HepG2 (cell line): ENCODE measurements at regions not wholly inside any gene's neighbourhood (a gene's known extent, or its start where the extent isn't known, plus 50 kb on each side); places are given as distances from the start of the nearest gene placed in this dataset.

Source experiments
- ATAC-seq: fragments of 200-7000 bp; cut with Tn5 transposase; 3 replicates; pipeline ENCODE4 v1.9.1; 2020; ENCODE audit warnings: mild to moderate bottlenecking, moderate library complexity
- BruUV-seq: library from RNA; stranded (reverse); fragments of 400-500 nt; replicated peaks from 2 replicates; lab custom pipeline; 2021; lab: Mats Ljungman, UMichigan
- CTCF ChIA-PET: fragments of 300-600 bp; formaldehyde crosslinking; extraction: SDS; loops from one replicate; lab custom pipeline; 2021; ENCODE audit warnings: low total read pairs, inconsistent platforms, low intra/inter-chr PET ratio; lab: Yijun Ruan, JAX
- POLR2A ChIA-PET: fragments of 350-600 bp; sonication (Branson Sonifier 250); formaldehyde crosslinking; loops from one replicate; lab custom pipeline; 2020; ENCODE audit warnings: antibody characterized with exemption, inconsistent platforms; lab: Yijun Ruan, JAX
- DNase-seq: peaks from one replicate; pipeline ENCODE4 v3.0.0-alpha.2; 2015; ENCODE audit warnings: low spot score
- FAIRE-seq: peaks from 3 replicates; lab custom pipeline; 2011; peaks lifted over from hg19 to GRCh38; lab: Jason Lieb, UNC
- H2AFZ ChIP-seq: one replicate; pipeline ENCODE4 v1.6.1; 2011; ENCODE audit warnings: low read length, inconsistent platforms
- H3K27ac ChIP-seq: fragments of 300-600 bp; 3 replicates; pipeline ENCODE4 v1.8.0; 2011; ENCODE audit warnings: mixed run types, mild to moderate bottlenecking, mixed read lengths, low read length, inconsistent platforms; ENCODE audit not compliant: insufficient read depth; ENCODE audit errors: extremely low read length
- H3K27me3 ChIP-seq, 2 experiments: fragments of 200-600 bp in 1 of 2; 2 replicates in 1 of 2; 3 replicates in 1 of 2; pipeline versions ENCODE4 v1.6.0 to v1.8.0; 2011; ENCODE audit warnings: low read length in 2 of 2, mild to moderate bottlenecking in 2 of 2, moderate library complexity in 2 of 2, inconsistent platforms in 1 of 2; ENCODE audit not compliant: insufficient read depth in 2 of 2, control insufficient read depth in 1 of 2
- H3K36me3 ChIP-seq, 2 experiments: fragments of 200-600 bp in 1 of 2; replicated peaks in 1 of 2; 2 replicates in 1 of 2; 3 replicates in 1 of 2; pipeline versions ENCODE4 v1.5.1 to v1.8.0; 2011; ENCODE audit warnings: low read length in 2 of 2, inconsistent platforms in 1 of 2; ENCODE audit not compliant: insufficient read depth in 2 of 2, control insufficient read depth in 1 of 2
- H3K4me1 ChIP-seq: 2 replicates; pipeline ENCODE4 v1.5.1; 2012; ENCODE audit warnings: low read length, inconsistent platforms; ENCODE audit not compliant: insufficient read depth
- H3K4me2 ChIP-seq: 2 replicates; pipeline ENCODE4 v1.6.0; 2011; ENCODE audit warnings: low read depth, low read length, inconsistent platforms
- H3K4me3 ChIP-seq, 3 experiments: fragments of 200-600 bp in 1 of 3; sonication (generic), shearing (Covaris generic) in 1 of 3; replicated peaks in 1 of 3; 2 replicates each; pipeline ENCODE4 v1.5.1; 2011 to 2016; ENCODE audit warnings: low read length in 3 of 3, inconsistent platforms in 2 of 3, low read depth in 2 of 3, mild to moderate bottlenecking in 2 of 3, control low read depth in 1 of 3, mixed read lengths in 1 of 3; ENCODE audit not compliant: insufficient read depth in 1 of 3
- H3K79me2 ChIP-seq: one replicate; pipeline ENCODE4 v1.6.1; 2011; ENCODE audit warnings: low read length, inconsistent platforms; ENCODE audit not compliant: insufficient read depth
- H3K9ac ChIP-seq: 2 replicates; pipeline ENCODE4 v1.6.0; 2011; ENCODE audit warnings: mild to moderate bottlenecking, low read depth, low read length, inconsistent platforms; ENCODE audit not compliant: insufficient read depth
- H3K9me3 ChIP-seq: 2 replicates; pipeline ENCODE4 v1.5.1; 2012; ENCODE audit warnings: mild to moderate bottlenecking, low read length
- H4K20me1 ChIP-seq: 2 replicates; pipeline ENCODE4 v1.6.0; 2011; ENCODE audit warnings: inconsistent platforms, mild to moderate bottlenecking, low read length, moderate library complexity; ENCODE audit not compliant: insufficient read depth
- HNRNPL ChIP-seq: fragments of 200-400 bp; formaldehyde crosslinking; IDR thresholded peaks from 2 replicates; pipeline ENCODE4 v1.6.1; 2017; ENCODE audit warnings: mild to moderate bottlenecking, low read depth, low read length
- MAF1 ChIP-seq: sonication (generic); formaldehyde crosslinking; IDR thresholded peaks from 2 replicates; pipeline ENCODE4 v1.5.0; 2020; ENCODE audit warnings: missing genetic modification reagents, borderline replicate concordance
- MXI1 ChIP-seq: IDR thresholded peaks from 3 replicates; pipeline ENCODE4 v1.6.1; 2012; ENCODE audit warnings: low read depth, low read length, inconsistent platforms, borderline replicate concordance
- PAF1 ChIP-seq: IDR thresholded peaks from 2 replicates; pipeline ENCODE4 v1.6.1; 2016; ENCODE audit warnings: missing genetic modification reagents, missing compliant biosample characterization
- SRSF9 ChIP-seq: fragments of 200-400 bp; formaldehyde crosslinking; IDR thresholded peaks from 2 replicates; pipeline ENCODE4 v1.6.1; 2018; ENCODE audit warnings: borderline replicate concordance, mild to moderate bottlenecking, low read depth, low read length; ENCODE audit not compliant: insufficient read depth, poor library complexity, severe bottlenecking
- TEAD2 ChIP-seq: sonication (generic); formaldehyde crosslinking; IDR thresholded peaks from 2 replicates; pipeline ENCODE4 v1.9.0; 2021; ENCODE audit warnings: missing genetic modification reagents
- TFE3 ChIP-seq: IDR thresholded peaks from 2 replicates; pipeline ENCODE4 v1.6.1; 2016
- TRIM24 ChIP-seq: sonication (generic); formaldehyde crosslinking; IDR thresholded peaks from 2 replicates; pipeline ENCODE4 v1.8.0; 2022; ENCODE audit warnings: mild to moderate bottlenecking, missing genetic modification reagents
- ZFP37 ChIP-seq: sonication (generic); formaldehyde crosslinking; IDR thresholded peaks from 2 replicates; pipeline ENCODE4 v1.4.0; 2020; ENCODE audit warnings: missing genetic modification reagents, borderline replicate concordance
- ZNF33A ChIP-seq: sonication (generic); formaldehyde crosslinking; IDR thresholded peaks from 2 replicates; pipeline ENCODE4 v1.5.1; 2020; ENCODE audit warnings: missing genetic modification reagents, mild to moderate bottlenecking, moderate library complexity, borderline replicate concordance
- ZNF503 ChIP-seq: sonication (generic); formaldehyde crosslinking; IDR thresholded peaks from 2 replicates; pipeline ENCODE4 v1.4.0; 2020; ENCODE audit warnings: missing genetic modification reagents
- ZNF614 ChIP-seq: IDR thresholded peaks from 2 replicates; pipeline ENCODE4 v1.6.1; 2018; ENCODE audit warnings: missing biosample characterization, missing genetic modification reagents, inconsistent platforms, borderline replicate concordance
- ZNF670 ChIP-seq: sonication (generic); formaldehyde crosslinking; IDR thresholded peaks from 2 replicates; pipeline ENCODE4 v1.8.0; 2022; ENCODE audit warnings: mild to moderate bottlenecking, missing genetic modification reagents, borderline replicate concordance
- ZNF75D ChIP-seq: sonication (generic); formaldehyde crosslinking; IDR thresholded peaks from 2 replicates; pipeline ENCODE4 v1.8.1; 2023; ENCODE audit warnings: missing genetic modification reagents, mild to moderate bottlenecking, borderline replicate concordance
- in situ Hi-C: cut with HindIII; loops from 2 replicates; pipeline ENCODE4 v1.10.0; 2017; ENCODE audit warnings: low pct_unique_long_range_greater_than_20kb; ENCODE audit not compliant: extremely low pct_ligation_motif_present
- intact Hi-C: fragments of 100-400 bp; cut with micrococcal nuclease; formaldehyde crosslinking; loops from one replicate; pipeline ENCODE4 v1.10.0; 2022; ENCODE audit not compliant: unreplicated experiment
- TF ChIP-seq, protein P1 (sequence below): sonication (generic); formaldehyde crosslinking; IDR thresholded peaks from 2 replicates; pipeline ENCODE4 v1.9.0; 2021; ENCODE audit warnings: missing genetic modification reagents, borderline replicate concordance

- no peak overlapping the region for H3K27ac ChIP-seq
- no peaks in the 10 kb centered on the region for H3K36me3 ChIP-seq
- ChIA-PET POLR2A (no interaction called here), CTCF (no interaction called here)
- no peaks in the 10 kb centered on the region; a peak in 1 of 5 replicates for H3K27me3 ChIP-seq
- DNase-seq (no peak), ATAC-seq (no peak), FAIRE-seq (no peak)
- no peak overlapping the region for H3K9ac ChIP-seq
- intact Hi-C loops = no loop called here
- in situ Hi-C loops = no loop called here
- H3K4me3 ChIP-seq = no peak overlapping the region
- TF ChIP-seq SRSF9 (no peak), ZNF75D (CRISPR knock-in tag) (no peak), TEAD2 (CRISPR knock-in tag) (no peak), ZNF33A (CRISPR knock-in tag) (no peak), HNRNPL (no peak), ZFP37 (CRISPR knock-in tag) (no peak), ZNF670 (CRISPR knock-in tag) (no peak), PAF1 (CRISPR knock-in tag) (no peak), TRIM24 (CRISPR knock-in tag) (no peak), ZNF614 (no peak), TFE3 (CRISPR knock-in tag) (no peak), MXI1 (no peak), ZNF503 (CRISPR knock-in tag) (no peak), MAF1 (no peak)
- TF ChIP-seq, protein P1, sequence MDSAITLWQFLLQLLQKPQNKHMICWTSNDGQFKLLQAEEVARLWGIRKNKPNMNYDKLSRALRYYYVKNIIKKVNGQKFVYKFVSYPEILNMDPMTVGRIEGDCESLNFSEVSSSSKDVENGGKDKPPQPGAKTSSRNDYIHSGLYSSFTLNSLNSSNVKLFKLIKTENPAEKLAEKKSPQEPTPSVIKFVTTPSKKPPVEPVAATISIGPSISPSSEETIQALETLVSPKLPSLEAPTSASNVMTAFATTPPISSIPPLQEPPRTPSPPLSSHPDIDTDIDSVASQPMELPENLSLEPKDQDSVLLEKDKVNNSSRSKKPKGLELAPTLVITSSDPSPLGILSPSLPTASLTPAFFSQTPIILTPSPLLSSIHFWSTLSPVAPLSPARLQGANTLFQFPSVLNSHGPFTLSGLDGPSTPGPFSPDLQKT (CRISPR knock-in tag) = no peak
- no peaks in the 10 kb centered on the region for H3K4me1 ChIP-seq
- H3K79me2 ChIP-seq = no peaks in the 10 kb centered on the region
- BruUV-seq = no TSS peak
- no peaks in the 10 kb centered on the region for H4K20me1 ChIP-seq
- H3K4me2 ChIP-seq = no peak overlapping the region
- no peaks in the 10 kb centered on the region for H3K9me3 ChIP-seq
- H2AFZ ChIP-seq = no peak overlapping the region
Observed at GRCh38 chr18:39591649-39592048, 2026.1 kb upstream of the CELF4 start.
